ENCODE measurements at regions not wholly inside any gene's neighbourhood (a gene's known extent, or its start where the extent isn't known, plus 50 kb on each side); places are given as distances from the start of the nearest gene placed in this dataset.

GRCh38 chr14:83887866-83888265 is 1642.1 kb upstream of the FLRT2 start:
- TF ChIP-seq TCF7L2 (IDR thresholded peaks at IDR 0.05; ENCODE audit: low read depth, low read length) (no peak), POLR2AphosphoS5 (IDR thresholded peaks at IDR 0.05; ENCODE audit: low read depth, low read length) (no peak), SIN3A (IDR thresholded peaks at IDR 0.05; ENCODE audit: borderline replicate concordance, insufficient read depth, low read depth, low read length) (no peak)
- TF ChIP-seq, protein P1, sequence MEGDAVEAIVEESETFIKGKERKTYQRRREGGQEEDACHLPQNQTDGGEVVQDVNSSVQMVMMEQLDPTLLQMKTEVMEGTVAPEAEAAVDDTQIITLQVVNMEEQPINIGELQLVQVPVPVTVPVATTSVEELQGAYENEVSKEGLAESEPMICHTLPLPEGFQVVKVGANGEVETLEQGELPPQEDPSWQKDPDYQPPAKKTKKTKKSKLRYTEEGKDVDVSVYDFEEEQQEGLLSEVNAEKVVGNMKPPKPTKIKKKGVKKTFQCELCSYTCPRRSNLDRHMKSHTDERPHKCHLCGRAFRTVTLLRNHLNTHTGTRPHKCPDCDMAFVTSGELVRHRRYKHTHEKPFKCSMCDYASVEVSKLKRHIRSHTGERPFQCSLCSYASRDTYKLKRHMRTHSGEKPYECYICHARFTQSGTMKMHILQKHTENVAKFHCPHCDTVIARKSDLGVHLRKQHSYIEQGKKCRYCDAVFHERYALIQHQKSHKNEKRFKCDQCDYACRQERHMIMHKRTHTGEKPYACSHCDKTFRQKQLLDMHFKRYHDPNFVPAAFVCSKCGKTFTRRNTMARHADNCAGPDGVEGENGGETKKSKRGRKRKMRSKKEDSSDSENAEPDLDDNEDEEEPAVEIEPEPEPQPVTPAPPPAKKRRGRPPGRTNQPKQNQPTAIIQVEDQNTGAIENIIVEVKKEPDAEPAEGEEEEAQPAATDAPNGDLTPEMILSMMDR (IDR thresholded peaks at IDR 0.05), result no peak
- TF ChIP-seq, protein P2, sequence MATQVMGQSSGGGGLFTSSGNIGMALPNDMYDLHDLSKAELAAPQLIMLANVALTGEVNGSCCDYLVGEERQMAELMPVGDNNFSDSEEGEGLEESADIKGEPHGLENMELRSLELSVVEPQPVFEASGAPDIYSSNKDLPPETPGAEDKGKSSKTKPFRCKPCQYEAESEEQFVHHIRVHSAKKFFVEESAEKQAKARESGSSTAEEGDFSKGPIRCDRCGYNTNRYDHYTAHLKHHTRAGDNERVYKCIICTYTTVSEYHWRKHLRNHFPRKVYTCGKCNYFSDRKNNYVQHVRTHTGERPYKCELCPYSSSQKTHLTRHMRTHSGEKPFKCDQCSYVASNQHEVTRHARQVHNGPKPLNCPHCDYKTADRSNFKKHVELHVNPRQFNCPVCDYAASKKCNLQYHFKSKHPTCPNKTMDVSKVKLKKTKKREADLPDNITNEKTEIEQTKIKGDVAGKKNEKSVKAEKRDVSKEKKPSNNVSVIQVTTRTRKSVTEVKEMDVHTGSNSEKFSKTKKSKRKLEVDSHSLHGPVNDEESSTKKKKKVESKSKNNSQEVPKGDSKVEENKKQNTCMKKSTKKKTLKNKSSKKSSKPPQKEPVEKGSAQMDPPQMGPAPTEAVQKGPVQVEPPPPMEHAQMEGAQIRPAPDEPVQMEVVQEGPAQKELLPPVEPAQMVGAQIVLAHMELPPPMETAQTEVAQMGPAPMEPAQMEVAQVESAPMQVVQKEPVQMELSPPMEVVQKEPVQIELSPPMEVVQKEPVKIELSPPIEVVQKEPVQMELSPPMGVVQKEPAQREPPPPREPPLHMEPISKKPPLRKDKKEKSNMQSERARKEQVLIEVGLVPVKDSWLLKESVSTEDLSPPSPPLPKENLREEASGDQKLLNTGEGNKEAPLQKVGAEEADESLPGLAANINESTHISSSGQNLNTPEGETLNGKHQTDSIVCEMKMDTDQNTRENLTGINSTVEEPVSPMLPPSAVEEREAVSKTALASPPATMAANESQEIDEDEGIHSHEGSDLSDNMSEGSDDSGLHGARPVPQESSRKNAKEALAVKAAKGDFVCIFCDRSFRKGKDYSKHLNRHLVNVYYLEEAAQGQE (IDR thresholded peaks at IDR 0.05; ENCODE audit: insufficient read depth in 1 of 2, low read depth in 2 of 2, low read length in 1 of 2), result no peak
